ENCODE measurements at regions not wholly inside any gene's neighbourhood (a gene's known extent, or its start where the extent isn't known, plus 50 kb on each side); places are given as distances from the start of the nearest gene placed in this dataset.
A peak's percentile ranks its signal among the peaks of the same experiment; 100 is the strongest.
"Not testable (repeated sequence)": the region's sequence is repeated elsewhere in the genome, so short reads cannot be mapped to it uniquely, and the experiment has no call there.

- DNase-seq (ENCODE audit: low read depth, low spot score): no peak
- no peak overlapping the region for H3K4me3 ChIP-seq (ENCODE audit: low read length)
These were observed 194.4 kb downstream of the FAM133A start for GRCh38 chrX:93868289-93868965.

GRCh38 chrX:93874554-93874953 lies 200.5 kb downstream of the FAM133A start:
- DNase-seq (ENCODE audit: low read depth, low spot score): peak; percentile 2
- H3K4me3 ChIP-seq (ENCODE audit: low read length): no peak overlapping the region

GRCh38 chrX:93875621-93876282 lies 201.7 kb downstream of the FAM133A start:
- no peak for DNase-seq (ENCODE audit: low read depth, low spot score)
- no peak overlapping the region for H3K4me3 ChIP-seq (ENCODE audit: low read length)

- H3K4me3 ChIP-seq (ENCODE audit: low read length): not testable (repeated sequence)
These were observed 247.0 kb downstream of the FAM133A start for GRCh38 chrX:93921041-93921440.

GRCh38 chrX:93932471-93933220 lies 258.6 kb downstream of the FAM133A start:
- DNase-seq (ENCODE audit: low read depth, low spot score): no peak
- no peak overlapping the region for H3K4me3 ChIP-seq (ENCODE audit: low read length)

More at GRCh38 chrX:93921041-93921440, 247.0 kb downstream of the FAM133A start:
- not testable (repeated sequence) for DNase-seq (ENCODE audit: low read depth, low spot score)

GRCh38 chrX:93977641-93978040 lies 303.6 kb downstream of the FAM133A start:
- no peak overlapping the region for H3K4me3 ChIP-seq (ENCODE audit: low read length)
- no peak for DNase-seq (ENCODE audit: low read depth, low spot score)

- DNase-seq (ENCODE audit: low read depth, low spot score): no peak
- no peak overlapping the region for H3K4me3 ChIP-seq (ENCODE audit: low read length)
These were observed 311.6 kb downstream of the FAM133A start for GRCh38 chrX:93985344-93986307.
